ENCODE measurements at regions not wholly inside any gene's neighbourhood (a gene's known extent, or its start where the extent isn't known, plus 50 kb on each side); places are given as distances from the start of the nearest gene placed in this dataset.

DNA sequence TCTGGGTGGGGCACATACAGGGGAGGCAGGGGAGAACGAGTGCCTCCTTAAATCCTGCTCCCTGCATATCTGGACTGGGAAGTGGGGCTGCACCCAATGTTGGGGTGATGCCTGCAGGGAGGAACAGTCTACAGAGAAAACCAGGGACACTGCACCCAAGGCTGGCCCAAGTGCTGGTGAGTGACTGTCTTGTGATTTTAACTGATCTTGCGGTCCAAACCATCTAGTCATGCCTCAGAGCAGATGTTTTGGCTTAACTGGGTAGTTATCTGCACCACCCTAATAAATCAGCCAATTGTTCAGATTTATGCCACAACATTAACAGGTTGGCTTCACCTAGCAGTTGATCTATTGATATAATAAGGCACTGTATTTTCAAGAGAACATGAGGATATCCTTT lies 219.2 kb upstream of the IRS2 start (continued):
- TF ChIP-seq ZBTB11 (CRISPR knock-in tag; IDR thresholded peaks at IDR 0.05) (no peak), FOS (IDR thresholded peaks at IDR 0.05; ENCODE audit: extremely low read depth, insufficient read length) (no peak), TRIM24 (IDR thresholded peaks at IDR 0.05) (no peak), ADNP (tag; IDR thresholded peaks at IDR 0.05) (no peak), SMAD3 (CRISPR knock-in tag; conservative IDR thresholded peaks at IDR 0.05) (no peak), HNRNPK (IDR thresholded peaks at IDR 0.05; ENCODE audit: low read depth, low read length, poor library complexity, severe bottlenecking) (no peak), BACH1 (tag; IDR thresholded peaks at IDR 0.05) (no peak)
- TF ChIP-seq, protein P1, sequence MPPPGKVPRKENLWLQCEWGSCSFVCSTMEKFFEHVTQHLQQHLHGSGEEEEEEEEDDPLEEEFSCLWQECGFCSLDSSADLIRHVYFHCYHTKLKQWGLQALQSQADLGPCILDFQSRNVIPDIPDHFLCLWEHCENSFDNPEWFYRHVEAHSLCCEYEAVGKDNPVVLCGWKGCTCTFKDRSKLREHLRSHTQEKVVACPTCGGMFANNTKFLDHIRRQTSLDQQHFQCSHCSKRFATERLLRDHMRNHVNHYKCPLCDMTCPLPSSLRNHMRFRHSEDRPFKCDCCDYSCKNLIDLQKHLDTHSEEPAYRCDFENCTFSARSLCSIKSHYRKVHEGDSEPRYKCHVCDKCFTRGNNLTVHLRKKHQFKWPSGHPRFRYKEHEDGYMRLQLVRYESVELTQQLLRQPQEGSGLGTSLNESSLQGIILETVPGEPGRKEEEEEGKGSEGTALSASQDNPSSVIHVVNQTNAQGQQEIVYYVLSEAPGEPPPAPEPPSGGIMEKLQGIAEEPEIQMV (tag; conservative IDR thresholded peaks at IDR 0.05; ENCODE audit: low read depth), result no peak
